Hematopoietic multipotent progenitor cell treated with erythropoietin and hydrocortisone succinate and interleukin-3 and kit ligand, for 4 days (in vitro differentiated cells): ENCODE measurements at regions not wholly inside any gene's neighbourhood (a gene's known extent, or its start where the extent isn't known, plus 50 kb on each side); places are given as distances from the start of the nearest gene placed in this dataset.
A peak's percentile ranks its signal among the peaks of the same experiment; 100 is the strongest.
"Not testable (repeated sequence)": the region's sequence is repeated elsewhere in the genome, so short reads cannot be mapped to it uniquely, and the experiment has no call there.

ENCODE experiments used
- DNase-seq: peaks from one replicate; pipeline ENCODE4 v3.0.0-alpha.2; 2015

DNA sequence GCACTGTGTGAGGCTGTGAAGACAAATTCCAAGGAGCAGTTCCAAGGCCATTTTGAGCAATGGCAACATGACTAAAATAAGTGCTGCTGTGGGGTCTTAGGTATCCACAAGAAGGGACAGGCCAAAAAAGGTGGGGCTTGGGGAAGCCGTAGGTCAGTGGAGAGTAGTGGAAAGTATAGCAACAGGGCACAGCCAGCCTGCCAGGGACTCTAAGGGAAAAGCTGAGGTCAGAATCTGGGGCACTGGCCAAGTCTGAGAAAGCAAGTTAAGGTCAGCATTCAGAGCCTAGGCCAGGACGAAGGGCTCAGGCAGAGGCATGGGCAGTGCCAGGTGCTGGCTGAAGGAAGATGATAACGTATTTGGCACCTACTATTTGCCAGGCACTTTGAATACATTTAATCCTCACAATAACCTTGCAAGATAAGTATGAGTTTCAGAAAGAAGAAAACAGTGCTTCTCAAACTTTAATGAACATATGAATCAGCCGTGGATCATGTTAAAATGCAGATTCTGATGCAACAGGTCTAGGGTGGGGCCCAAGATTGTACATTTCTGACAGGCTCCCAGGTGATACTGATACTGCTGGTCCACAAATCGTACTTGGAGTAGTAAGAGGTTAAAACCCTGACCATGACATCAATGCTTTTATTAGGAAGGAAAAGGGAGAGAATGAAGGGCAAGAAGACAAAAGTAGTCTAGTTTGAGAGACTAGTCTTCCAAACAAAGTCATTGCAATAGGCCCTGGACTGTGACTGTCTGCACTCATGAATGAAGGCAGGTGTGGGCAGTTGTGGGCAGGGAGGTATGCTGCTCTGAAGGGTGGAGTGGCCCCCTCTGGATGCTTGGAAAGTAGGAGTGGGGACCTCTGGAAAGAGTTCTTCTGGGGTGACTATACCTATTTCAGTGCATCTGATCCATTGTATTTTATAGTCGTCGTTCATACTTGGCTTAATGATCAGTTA lies 106.3 kb upstream of the ANKRD28 start:
- no peak for DNase-seq

- DNase-seq = no peak
These were observed 107.3 kb upstream of the ANKRD28 start for GRCh38 chr3:15905041-15905440.

GRCh38 chr3:15907403-15907802 lies 109.6 kb upstream of the ANKRD28 start:
- not testable (repeated sequence) for DNase-seq

DNA sequence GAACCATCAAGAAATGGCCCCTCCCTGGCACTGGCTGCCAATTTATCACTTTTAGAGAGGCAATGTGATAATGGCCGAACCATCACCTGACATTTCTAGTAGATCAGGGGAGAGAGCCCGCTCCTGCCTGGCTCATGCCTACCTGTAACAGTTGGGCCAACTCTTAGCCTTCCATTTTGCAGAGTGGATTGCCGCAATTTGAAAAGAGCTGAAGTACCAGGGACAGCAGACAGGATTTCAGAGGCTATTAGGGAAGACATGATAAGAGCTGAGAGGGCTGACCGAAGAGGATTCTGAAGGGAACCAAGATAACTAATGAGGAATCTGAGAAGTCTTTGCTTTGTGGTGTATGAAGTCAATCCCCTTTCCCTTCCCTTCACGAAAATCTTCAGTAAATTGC lies 121.2 kb upstream of the ANKRD28 start:
- DNase-seq = no peak

- DNase-seq = no peak
These were observed 122.2 kb upstream of the ANKRD28 start for GRCh38 chr3:15919971-15920370.

DNA sequence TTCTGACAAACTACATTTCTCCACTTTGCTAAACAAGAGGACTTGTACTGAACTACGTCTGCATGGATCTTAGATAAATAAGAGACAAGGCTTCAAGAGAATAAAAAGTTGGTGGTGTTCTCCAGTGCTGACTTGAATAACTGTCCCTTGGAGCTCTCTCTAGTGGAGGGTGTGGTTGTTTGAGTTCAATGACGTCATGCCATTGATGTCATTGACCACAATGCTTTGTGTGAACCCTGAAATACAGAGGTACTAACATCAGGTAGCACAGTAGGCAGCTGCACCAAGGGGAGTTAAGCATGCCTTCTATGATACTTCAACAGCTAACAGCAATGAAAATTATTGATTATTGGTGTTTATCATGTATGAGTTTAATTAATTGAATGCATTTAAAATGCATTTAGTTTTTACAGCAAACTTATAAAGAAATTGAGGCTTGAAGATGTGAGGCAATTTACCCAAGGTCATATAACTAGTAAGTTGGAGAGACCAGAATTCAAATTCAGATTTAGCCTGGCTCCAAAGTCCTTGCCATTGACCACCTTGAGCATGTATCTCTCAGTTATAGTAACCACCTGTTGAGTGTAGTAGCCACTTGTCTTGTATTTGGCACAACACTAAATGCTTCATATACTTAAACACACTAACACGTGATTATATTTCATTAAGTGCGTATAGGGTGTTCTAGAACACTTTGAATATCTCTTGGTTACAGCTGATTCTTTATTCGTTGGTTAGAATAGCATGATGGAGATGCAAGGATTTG lies 126.0 kb upstream of the ANKRD28 start:
- peak; percentile 20 for DNase-seq

- no peak for DNase-seq
These were observed 127.1 kb upstream of the ANKRD28 start for GRCh38 chr3:15924914-15925313.

GRCh38 chr3:15926871-15927270 lies 129.1 kb upstream of the ANKRD28 start:
- DNase-seq = no peak

GRCh38 chr3:15927969-15928368 lies 130.2 kb upstream of the ANKRD28 start:
- DNase-seq = no peak

DNA sequence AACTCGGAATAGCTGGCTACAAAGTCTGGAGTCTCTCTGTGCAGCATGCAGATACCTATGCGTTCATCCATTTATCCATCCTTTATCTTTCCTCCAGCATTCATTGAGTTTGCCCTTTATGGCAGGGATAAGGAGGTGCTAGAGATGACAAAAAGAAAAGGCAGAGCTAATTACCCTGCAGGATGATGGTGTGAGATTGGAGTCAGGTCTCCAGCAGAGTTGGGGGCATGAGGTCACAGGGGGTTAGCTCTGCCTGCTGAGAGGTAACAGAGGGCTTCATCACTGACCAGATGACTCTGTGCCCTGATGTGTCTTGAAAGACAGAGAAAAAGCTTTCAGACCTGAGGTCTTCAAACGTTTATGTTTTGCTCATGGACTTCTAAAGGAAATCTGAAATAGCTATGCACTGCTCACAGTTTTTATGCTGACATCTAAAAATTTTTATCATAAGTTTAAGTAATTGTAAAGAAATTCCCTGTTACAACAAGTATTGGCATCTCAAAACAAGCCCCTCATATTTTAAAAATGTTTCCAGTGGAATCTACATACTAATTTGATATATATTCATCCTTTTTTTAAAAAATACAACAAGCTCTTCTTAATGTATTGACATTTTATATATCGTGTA lies 132.3 kb upstream of the ANKRD28 start:
- DNase-seq = no peak

GRCh38 chr3:15932348-15933300 lies 134.8 kb upstream of the ANKRD28 start:
- peak; percentile 11 for DNase-seq

DNA sequence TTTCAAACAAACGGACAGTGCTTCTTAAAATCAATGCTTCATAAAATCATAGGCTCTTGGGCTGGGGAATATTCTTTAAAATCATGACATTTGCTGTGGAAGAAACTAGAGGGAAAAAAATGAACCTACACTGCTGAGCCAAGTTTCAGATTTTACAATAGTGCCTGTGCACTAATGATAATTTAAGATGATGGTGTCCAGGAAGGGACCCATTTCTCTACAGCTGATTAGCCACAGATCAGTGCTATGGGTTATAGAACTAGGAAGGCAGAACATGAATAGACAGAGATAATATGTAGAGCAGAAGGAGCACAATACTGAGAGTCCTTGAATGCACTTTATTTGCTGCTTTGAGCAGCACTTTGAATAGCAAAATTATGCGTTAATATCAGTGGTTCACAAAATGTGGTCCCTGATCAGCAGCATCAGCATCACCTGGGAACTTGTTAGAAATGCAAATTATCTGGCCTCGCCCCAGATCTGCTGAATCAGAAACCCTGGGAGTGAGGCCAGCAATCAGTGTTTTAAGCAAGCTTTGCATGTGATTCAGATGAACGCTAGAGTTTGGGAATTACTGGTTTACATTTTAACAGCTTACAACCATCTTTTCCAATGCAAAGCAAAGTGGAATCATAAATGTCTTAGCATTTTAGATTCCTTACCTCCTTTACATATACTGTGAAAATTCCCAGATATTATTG lies 135.8 kb upstream of the ANKRD28 start:
- DNase-seq = no peak

DNA sequence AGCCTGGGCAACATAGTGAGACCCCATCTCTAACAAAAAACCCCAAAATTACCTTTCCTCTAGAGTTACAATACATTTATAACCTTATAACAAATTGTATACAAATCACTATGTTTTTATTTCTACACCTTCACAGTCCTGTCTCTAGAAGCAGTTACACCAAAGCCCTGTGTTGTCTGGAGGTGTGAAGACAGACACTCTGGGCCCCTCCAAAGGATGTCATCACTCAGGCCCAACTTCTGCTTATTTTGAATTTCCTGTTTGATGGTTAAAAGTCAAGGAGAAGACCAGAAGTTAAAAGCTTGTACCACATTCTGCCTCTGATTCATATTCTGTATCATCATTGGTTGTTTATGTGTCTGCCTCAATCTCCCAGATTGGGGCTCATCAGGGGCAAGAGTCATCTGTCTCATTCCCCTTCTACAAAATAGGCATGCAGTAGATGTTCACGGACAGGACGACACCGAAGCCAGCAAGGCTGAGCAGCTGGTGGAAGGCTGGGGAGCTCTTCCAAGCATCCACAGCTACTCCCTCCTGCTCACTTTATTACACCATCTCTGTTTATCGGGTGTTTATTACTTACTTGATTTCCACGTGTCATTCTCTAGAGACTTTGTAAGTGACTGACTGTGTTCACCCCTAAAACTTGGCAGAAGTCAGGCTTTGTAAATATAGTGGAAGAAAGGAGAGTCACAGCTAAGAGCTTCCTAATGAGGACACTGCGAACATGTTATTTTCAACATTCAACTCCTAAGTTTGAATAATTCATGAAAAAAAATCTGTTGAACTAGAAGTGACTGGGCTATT lies 136.8 kb upstream of the ANKRD28 start:
- peak; percentile 34 for DNase-seq

DNA sequence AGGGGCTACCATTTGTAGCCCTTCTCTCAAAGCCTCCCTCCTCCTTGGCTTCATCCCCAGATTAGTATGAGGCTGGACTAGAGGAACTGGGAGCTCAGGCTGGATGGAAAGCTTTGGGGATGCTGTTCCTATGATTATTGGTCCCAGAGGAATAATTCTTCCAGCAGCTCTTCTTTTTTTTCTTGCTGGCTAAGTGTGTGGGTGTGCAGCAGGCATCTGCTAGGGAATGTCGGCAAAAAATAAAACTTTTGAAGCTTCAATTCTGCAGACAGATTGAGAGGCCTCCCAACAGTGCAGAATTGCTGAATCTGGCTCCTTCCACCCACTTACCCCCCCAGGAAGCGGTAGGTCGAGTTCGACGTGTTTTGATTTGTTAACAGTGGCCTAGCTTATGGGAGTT lies 138.5 kb upstream of the ANKRD28 start:
- no peak for DNase-seq

DNA sequence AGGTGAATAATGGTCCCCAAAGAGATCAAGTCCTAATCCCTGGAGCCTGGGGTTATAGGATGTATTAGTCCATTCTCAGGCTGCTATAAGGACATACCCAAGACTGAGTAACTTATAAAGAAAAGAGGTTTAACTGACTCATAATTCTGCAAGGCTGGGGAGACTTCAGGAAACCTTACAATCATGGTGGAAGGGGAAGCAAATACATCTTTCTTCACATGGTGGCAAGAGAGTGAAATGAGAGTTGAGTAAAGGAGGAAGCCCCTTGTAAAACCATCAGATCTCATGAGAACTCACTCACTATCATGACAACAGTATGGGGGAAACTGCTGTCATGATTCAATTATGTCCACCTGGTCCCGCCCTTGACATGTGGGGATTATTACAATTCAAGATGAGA lies 142.9 kb upstream of the ANKRD28 start:
- no peak for DNase-seq

GRCh38 chr3:15941457-15941856 lies 143.7 kb upstream of the ANKRD28 start:
- not testable (repeated sequence) for DNase-seq

DNA sequence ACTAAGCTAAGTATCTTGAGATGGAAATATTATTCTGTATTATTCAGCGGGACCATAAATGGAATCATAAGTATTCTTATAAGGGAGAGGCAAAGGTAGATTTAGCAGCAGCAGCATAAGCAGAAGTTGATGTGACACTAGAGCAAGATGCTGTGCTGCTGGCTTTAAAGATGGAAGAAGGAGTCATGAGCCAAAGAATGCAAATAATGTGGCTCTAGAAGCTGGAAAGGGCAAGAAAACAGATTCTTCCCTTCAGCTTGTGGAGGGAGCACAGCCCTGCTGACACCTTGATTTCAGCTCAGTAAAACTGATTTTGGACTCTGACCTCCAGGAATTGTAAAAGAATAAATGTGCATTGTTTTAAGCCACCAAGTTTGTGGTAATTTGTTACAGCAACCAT lies 144.2 kb upstream of the ANKRD28 start:
- no peak for DNase-seq

- DNase-seq = no peak
These were observed 144.7 kb upstream of the ANKRD28 start for GRCh38 chr3:15942462-15942861.

- DNase-seq = no peak
These were observed 145.2 kb upstream of the ANKRD28 start for GRCh38 chr3:15942936-15943335.

DNA sequence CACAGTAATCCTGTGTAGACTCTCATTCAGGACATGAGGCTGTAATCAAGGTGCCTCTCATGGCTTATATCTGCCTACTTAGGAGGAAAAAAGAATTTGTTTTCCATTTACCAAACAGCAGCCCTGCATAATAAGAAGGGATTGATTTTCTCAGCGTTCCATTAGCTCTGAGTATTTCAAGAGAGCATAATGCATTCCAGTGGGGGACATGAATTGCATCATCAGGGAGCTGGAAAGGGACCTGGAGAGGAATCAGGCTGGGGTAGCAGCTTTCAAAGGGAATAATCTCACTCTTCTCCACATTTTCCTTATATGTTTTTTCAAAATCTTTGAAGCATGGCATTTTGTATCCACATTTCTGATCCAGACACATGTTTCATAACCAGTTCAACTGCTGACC lies 150.6 kb upstream of the ANKRD28 start:
- DNase-seq = no peak
